CD8-positive, alpha-beta memory T cell (primary cell): ENCODE measurements at regions not wholly inside any gene's neighbourhood (a gene's known extent, or its start where the extent isn't known, plus 50 kb on each side); places are given as distances from the start of the nearest gene placed in this dataset.
"Not testable (repeated sequence)": the region's sequence is repeated elsewhere in the genome, so short reads cannot be mapped to it uniquely, and the experiment has no call there.

ENCODE experiments used
- CTCF ChIA-PET: fragments of 350-600 bp; sonication (Branson Sonifier 250); formaldehyde crosslinking; loops from one replicate; lab custom pipeline; 2021; ENCODE audit warnings: antibody characterized with exemption; lab: Charles Lee
- POLR2A ChIA-PET: fragments of 350-600 bp; sonication (Branson Sonifier 250); formaldehyde crosslinking; loops from one replicate; lab custom pipeline; 2021; ENCODE audit warnings: antibody characterized with exemption; lab: Charles Lee
- DNase-seq, 5 donors: peaks; one replicate each; pipeline versions ENCODE4 v3.0.0 to v3.0.0-alpha.2; 2020 to 2022; ENCODE audit warnings: mixed read lengths in 1 of 5
- H3K27ac ChIP-seq: one replicate; pipeline ENCODE4 v1.7.0; 2013; ENCODE audit warnings: low read depth, mild to moderate bottlenecking, low read length, moderate library complexity
- H3K27me3 ChIP-seq: 2 replicates; pipeline ENCODE4 v1.7.0; 2013; ENCODE audit warnings: low read length, mild to moderate bottlenecking; ENCODE audit not compliant: insufficient read depth, poor library complexity, severe bottlenecking
- H3K36me3 ChIP-seq: 2 replicates; pipeline ENCODE4 v1.7.0; 2013; ENCODE audit warnings: mild to moderate bottlenecking, low read length, moderate library complexity; ENCODE audit not compliant: insufficient read depth
- H3K4me1 ChIP-seq: 2 replicates; pipeline ENCODE4 v1.7.0; 2013; ENCODE audit warnings: mild to moderate bottlenecking, low read length, moderate library complexity; ENCODE audit not compliant: insufficient read depth
- H3K4me3 ChIP-seq: 2 replicates; pipeline ENCODE4 v1.7.0; 2013; ENCODE audit warnings: mild to moderate bottlenecking, low read length
- H3K9me3 ChIP-seq: 2 replicates; pipeline ENCODE4 v1.7.0; 2013; ENCODE audit warnings: mild to moderate bottlenecking, low read length
- H3K27ac Mint-ChIP-seq, 8 donors: one replicate each; pipeline ENCODE4 v1.8.0; 2020 to 2021; ENCODE audit warnings: mixed read lengths in 8 of 8, mild to moderate bottlenecking in 6 of 8, inconsistent platforms in 3 of 8, moderate library complexity in 3 of 8
- H3K27me3 Mint-ChIP-seq, 2 donors: one replicate each; pipeline ENCODE4 v1.8.0; 2020 to 2021; ENCODE audit warnings: mixed read lengths in 2 of 2, mild to moderate bottlenecking in 1 of 2, moderate library complexity in 1 of 2
- H3K36me3 Mint-ChIP-seq, 3 donors: one replicate each; pipeline ENCODE4 v1.8.0; 2020 to 2021; ENCODE audit warnings: mixed read lengths in 3 of 3, inconsistent platforms in 1 of 3, mild to moderate bottlenecking in 1 of 3
- H3K4me1 Mint-ChIP-seq, 3 donors: one replicate each; pipeline ENCODE4 v1.8.0; 2020 to 2021; ENCODE audit warnings: mixed read lengths in 3 of 3, inconsistent platforms in 1 of 3, mild to moderate bottlenecking in 1 of 3
- H3K4me3 Mint-ChIP-seq, 7 donors: one replicate each; pipeline ENCODE4 v1.8.0; 2020 to 2021; ENCODE audit warnings: mixed read lengths in 7 of 7, mild to moderate bottlenecking in 6 of 7, moderate library complexity in 4 of 7, inconsistent platforms in 2 of 7
- H3K9me3 Mint-ChIP-seq, 5 donors: one replicate each; pipeline ENCODE4 v1.8.0; 2020 to 2022; ENCODE audit warnings: mixed read lengths in 5 of 5, mild to moderate bottlenecking in 3 of 5, moderate library complexity in 2 of 5, inconsistent platforms in 1 of 5

DNA sequence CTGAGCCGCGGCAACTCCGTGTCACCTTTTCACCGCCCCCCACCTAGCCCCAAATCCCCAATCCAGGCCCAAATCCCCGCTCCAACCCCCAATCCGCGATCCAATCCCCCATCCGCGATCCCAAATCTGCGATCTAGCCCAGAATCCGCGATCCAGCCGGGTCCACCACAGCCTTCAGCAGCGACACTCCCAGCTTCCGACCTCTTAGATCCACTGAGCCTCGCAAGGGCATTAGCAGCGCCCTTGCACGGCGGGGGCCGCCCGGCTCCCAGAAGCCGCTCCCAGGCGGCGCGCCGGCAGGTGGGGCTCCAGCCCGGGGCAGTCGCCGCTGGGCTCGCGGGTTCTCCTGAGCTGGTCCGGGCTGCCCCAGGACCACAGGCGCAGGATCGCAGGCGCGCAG lies 116.1 kb upstream of the TPTE start:
- H3K4me1 Mint-ChIP-seq, DNase-seq, H3K4me3 ChIP-seq, POLR2A ChIA-PET, H3K36me3 ChIP-seq, H3K27ac Mint-ChIP-seq, H3K4me3 Mint-ChIP-seq, H3K9me3 ChIP-seq, CTCF ChIA-PET, H3K36me3 Mint-ChIP-seq, H3K27ac ChIP-seq, H3K4me1 ChIP-seq, H3K27me3 Mint-ChIP-seq, H3K27me3 ChIP-seq: not testable (repeated sequence)
- H3K9me3 Mint-ChIP-seq: peaks cover 7 to 14% (median 8%) of the 10 kb centered on the region in 5 donors

- H3K4me3 ChIP-seq, H3K4me1 ChIP-seq, H3K9me3 ChIP-seq, H3K27ac Mint-ChIP-seq, H3K27ac ChIP-seq, H3K4me1 Mint-ChIP-seq, H3K27me3 ChIP-seq, H3K36me3 ChIP-seq, POLR2A ChIA-PET, CTCF ChIA-PET, H3K27me3 Mint-ChIP-seq, DNase-seq, H3K36me3 Mint-ChIP-seq, H3K4me3 Mint-ChIP-seq: not testable (repeated sequence)
- H3K9me3 Mint-ChIP-seq: peaks cover 3 to 10% (median 4%) of the 10 kb centered on the region in 5 donors
Observed at GRCh38 chr21:10409786-10410185, 111.6 kb upstream of the TPTE start.

GRCh38 chr21:10410354-10410929 lies 110.9 kb upstream of the TPTE start:
- H3K36me3 Mint-ChIP-seq: not testable (repeated sequence)

DNA sequence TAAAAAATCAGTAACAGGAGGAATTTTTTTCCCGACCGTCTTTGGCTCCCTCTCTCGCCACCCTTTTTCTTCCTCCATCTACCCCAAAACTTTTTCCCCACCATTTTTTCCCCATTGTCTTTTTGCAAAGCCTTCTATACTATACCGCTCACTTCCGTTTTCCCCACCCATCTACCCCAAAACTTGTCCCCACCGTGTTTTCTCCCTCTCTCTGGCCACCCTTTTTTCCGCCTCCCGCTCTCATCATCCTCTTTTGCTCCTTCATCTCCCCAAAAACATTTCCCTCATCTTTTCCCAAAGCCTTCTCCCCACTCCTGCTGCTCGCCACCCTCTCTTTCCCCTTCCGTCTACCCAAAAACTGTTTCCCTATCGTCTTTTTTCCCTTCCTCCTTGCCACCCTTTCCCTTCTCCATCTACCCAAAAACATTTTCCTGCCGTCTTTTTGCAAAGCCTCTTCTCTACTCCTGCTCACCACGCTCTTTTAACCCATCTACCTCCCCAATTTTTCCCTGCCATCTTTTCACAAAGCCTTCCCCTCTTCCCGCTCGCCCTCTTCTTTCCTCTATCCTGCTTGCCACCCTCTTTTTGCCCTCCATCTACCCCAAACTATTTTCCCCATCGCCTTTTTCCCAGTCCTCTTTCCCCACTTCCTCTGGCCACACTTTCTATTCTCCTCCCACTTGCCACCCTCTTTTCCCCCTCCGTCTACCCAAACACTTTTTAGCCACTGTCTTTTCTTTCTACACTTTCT lies 109.4 kb upstream of the TPTE start:
- H3K27me3 ChIP-seq, POLR2A ChIA-PET: not testable (repeated sequence)

More at GRCh38 chr21:10410354-10410929, 110.9 kb upstream of the TPTE start:
- H3K4me3 ChIP-seq, H3K9me3 Mint-ChIP-seq, H3K27ac Mint-ChIP-seq, H3K4me3 Mint-ChIP-seq, H3K9me3 ChIP-seq, H3K4me1 Mint-ChIP-seq, H3K36me3 ChIP-seq, POLR2A ChIA-PET, H3K27me3 ChIP-seq, H3K27me3 Mint-ChIP-seq, DNase-seq, CTCF ChIA-PET, H3K4me1 ChIP-seq, H3K27ac ChIP-seq: not testable (repeated sequence)

DNA sequence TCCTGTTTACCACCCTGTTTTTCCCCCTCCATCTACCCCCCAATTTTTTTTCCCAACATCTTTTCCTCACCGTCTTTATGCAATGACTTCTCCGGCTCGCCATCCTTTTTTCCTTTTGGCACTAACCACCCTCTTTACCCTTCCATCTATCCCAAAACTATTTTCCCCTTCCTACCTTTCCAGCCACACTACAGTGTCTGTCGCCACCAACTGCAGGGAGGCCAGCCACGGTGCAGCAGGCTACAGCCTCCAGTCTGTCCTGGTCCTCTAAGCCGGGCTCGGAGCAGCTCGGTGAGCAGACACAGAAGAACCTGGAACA lies 108.5 kb upstream of the TPTE start:
- H3K4me3 Mint-ChIP-seq, H3K36me3 ChIP-seq, H3K36me3 Mint-ChIP-seq, H3K27me3 ChIP-seq, H3K27ac Mint-ChIP-seq, H3K4me1 Mint-ChIP-seq, DNase-seq, POLR2A ChIA-PET, H3K4me3 ChIP-seq, CTCF ChIA-PET, H3K27me3 Mint-ChIP-seq, H3K9me3 Mint-ChIP-seq, H3K9me3 ChIP-seq, H3K4me1 ChIP-seq, H3K27ac ChIP-seq: not testable (repeated sequence)

More for the DNA sequence above, 109.4 kb upstream of the TPTE start:
- DNase-seq, H3K9me3 ChIP-seq, H3K4me3 ChIP-seq, H3K4me1 ChIP-seq, H3K36me3 ChIP-seq, H3K36me3 Mint-ChIP-seq, CTCF ChIA-PET, H3K27ac Mint-ChIP-seq, H3K27me3 Mint-ChIP-seq, H3K4me3 Mint-ChIP-seq, H3K27ac ChIP-seq, H3K9me3 Mint-ChIP-seq, H3K4me1 Mint-ChIP-seq: not testable (repeated sequence)

DNA sequence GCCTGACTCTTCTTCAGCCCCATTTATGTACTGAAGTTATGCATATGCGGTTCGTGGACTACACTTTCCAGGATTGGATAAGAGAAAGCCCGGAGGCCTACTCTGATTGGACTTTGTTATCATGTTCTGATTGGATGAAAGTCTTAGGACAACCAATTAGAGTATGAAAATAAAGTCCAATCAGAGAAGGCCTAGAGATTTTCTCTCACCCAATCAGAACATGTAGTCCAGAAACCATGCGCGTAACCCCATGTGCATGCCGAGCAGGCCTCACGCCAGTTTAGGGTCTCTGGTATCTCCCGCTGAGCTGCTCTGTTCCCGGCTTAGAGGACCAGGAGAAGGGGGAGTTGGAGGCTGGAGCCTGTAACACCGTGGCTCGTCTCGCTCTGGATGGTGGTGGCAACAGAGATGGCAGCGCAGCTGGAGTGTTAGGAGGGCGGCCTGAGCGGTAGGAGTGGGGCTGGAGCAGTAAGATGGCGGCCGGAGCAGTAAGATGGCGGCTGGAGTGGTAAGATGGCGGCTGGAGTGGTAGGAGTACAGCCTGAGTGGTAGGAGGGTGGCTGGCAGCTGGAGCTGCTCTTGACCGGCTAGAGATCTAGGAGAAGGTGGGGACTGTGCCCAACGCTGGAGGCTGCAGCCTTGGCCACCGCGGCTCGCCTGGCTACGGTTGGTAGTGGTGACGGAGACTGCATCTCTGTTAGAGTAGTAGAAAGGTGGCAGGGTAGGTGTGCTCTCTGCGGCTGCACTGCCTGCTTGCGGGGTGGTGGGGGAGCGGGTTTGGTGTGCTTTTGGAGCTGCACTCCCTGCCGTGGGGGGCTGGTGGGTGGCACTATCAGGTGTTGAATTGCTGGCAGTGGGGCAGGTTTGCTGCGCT lies 107.9 kb upstream of the TPTE start:
- H3K27me3 Mint-ChIP-seq, H3K27ac Mint-ChIP-seq, H3K4me1 ChIP-seq, H3K4me1 Mint-ChIP-seq, H3K4me3 ChIP-seq, H3K4me3 Mint-ChIP-seq, H3K27me3 ChIP-seq, H3K9me3 ChIP-seq, DNase-seq, CTCF ChIA-PET, H3K9me3 Mint-ChIP-seq, POLR2A ChIA-PET, H3K36me3 Mint-ChIP-seq, H3K36me3 ChIP-seq: not testable (repeated sequence)
- H3K27ac ChIP-seq: peak overlapping the region; percentile 38

DNA sequence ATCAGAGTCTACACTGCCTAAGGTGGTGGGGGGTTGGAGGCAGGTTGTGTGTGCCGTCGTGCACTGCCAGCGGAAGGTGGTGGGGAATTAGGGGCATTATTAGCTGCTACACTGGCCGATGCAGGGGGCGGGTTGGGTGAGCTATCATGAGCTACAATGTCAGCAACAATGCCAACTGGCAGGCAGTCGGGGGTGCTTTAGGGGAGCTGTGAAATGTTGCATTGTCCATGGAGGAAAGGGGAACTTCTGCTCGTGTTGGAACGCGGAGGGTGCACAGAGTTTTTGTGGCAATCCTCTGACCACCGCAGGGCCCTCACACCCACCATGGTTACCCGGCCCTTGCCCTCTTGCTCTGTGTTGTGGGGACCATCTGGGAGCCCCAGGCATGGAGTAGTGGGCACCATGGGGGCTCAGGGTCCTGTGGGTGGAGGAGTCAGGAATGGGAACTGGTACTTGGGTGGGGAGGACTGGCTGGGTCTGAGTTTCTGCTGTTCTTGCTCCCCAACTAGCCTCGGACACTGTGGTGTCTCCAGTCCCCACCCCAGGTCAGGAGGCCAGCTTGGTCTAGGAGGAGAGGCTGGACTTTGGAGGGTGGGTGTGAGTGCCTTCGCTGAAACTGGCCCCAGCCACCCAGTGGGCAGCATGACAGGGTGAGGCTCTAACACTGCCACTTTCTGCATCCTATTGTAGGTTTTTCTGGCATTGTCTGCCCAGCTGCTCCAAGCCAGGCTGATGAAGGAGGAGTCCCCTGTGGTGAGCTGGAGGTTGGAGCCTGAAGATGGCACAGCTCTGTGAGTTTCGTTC lies 107.1 kb upstream of the TPTE start:
- H3K4me1 ChIP-seq, H3K4me3 Mint-ChIP-seq, POLR2A ChIA-PET, H3K27me3 Mint-ChIP-seq, H3K4me1 Mint-ChIP-seq, DNase-seq, H3K36me3 ChIP-seq, H3K27ac Mint-ChIP-seq, CTCF ChIA-PET, H3K9me3 Mint-ChIP-seq, H3K4me3 ChIP-seq, H3K27me3 ChIP-seq, H3K36me3 Mint-ChIP-seq, H3K9me3 ChIP-seq: not testable (repeated sequence)
- H3K27ac ChIP-seq: peak overlapping the region; percentile 38

GRCh38 chr21:10414925-10415254 lies 106.5 kb upstream of the TPTE start:
- CTCF ChIA-PET, POLR2A ChIA-PET, H3K36me3 ChIP-seq, H3K4me1 ChIP-seq, H3K9me3 ChIP-seq, H3K4me3 ChIP-seq, H3K36me3 Mint-ChIP-seq, H3K27ac ChIP-seq, DNase-seq, H3K27ac Mint-ChIP-seq, H3K27me3 Mint-ChIP-seq, H3K4me1 Mint-ChIP-seq, H3K9me3 Mint-ChIP-seq, H3K27me3 ChIP-seq, H3K4me3 Mint-ChIP-seq: not testable (repeated sequence)
